H1 (cell line): ENCODE measurements at regions not wholly inside any gene's neighbourhood (a gene's known extent, or its start where the extent isn't known, plus 50 kb on each side); places are given as distances from the start of the nearest gene placed in this dataset.

ENCODE experiments used
- CTCF ChIA-PET: fragments of 300-600 bp; sonication (Branson Sonifier 250); formaldehyde crosslinking; loops from one replicate; lab custom pipeline; 2021; ENCODE audit not compliant: partially characterized antibody; lab: Charles Lee
- POLR2A ChIA-PET: fragments of 300-600 bp; sonication (Branson Sonifier 250); formaldehyde crosslinking; loops from one replicate; lab custom pipeline; 2021; ENCODE audit warnings: inconsistent platforms; ENCODE audit not compliant: partially characterized antibody; lab: Charles Lee
- DNase-seq, 2 experiments: peaks; one replicate each; pipeline versions ENCODE4 v3.0.0 to v3.0.0-alpha.2; 2010 to 2022; ENCODE audit warnings: low spot score in 2 of 2, low read depth in 1 of 2, mixed read lengths in 1 of 2
- FAIRE-seq: peaks from 2 replicates; lab custom pipeline; 2011; peaks lifted over from hg19 to GRCh38; lab: Jason Lieb, UNC
- H2AFZ ChIP-seq: 2 replicates; pipeline ENCODE4 v1.8.1; 2012; ENCODE audit warnings: low read length, inconsistent platforms
- H2AK5ac ChIP-seq: 2 replicates; pipeline ENCODE4 v1.6.1; 2013; ENCODE audit warnings: low read depth, low read length
- H2BK120ac ChIP-seq: replicated peaks from 2 replicates; pipeline ENCODE3; 2013; ENCODE audit warnings: low read depth, low read length, inconsistent platforms
- H2BK12ac ChIP-seq: 2 replicates; pipeline ENCODE4 v1.6.1; 2013; ENCODE audit warnings: low read depth, low read length
- H2BK15ac ChIP-seq: 2 replicates; pipeline ENCODE4 v1.6.1; 2013; ENCODE audit warnings: low read length
- H2BK20ac ChIP-seq: 2 replicates; pipeline ENCODE4 v1.6.1; 2013; ENCODE audit warnings: low read length
- H2BK5ac ChIP-seq: 2 replicates; pipeline ENCODE4 v1.6.1; 2013; ENCODE audit warnings: low read depth, low read length
- H3K14ac ChIP-seq: 2 replicates; pipeline ENCODE4 v1.6.1; 2013; ENCODE audit warnings: inconsistent platforms; ENCODE audit not compliant: insufficient read length
- H3K18ac ChIP-seq: 2 replicates; pipeline ENCODE4 v1.6.1; 2013; ENCODE audit warnings: low read length; ENCODE audit errors: extremely low read depth
- H3K23ac ChIP-seq: 2 replicates; pipeline ENCODE4 v1.6.1; 2013; ENCODE audit warnings: inconsistent platforms; ENCODE audit not compliant: insufficient read length
- H3K23me2 ChIP-seq: 2 replicates; pipeline ENCODE4 v1.6.1; 2013; ENCODE audit warnings: low read depth, low read length
- H3K27ac ChIP-seq: 2 replicates; pipeline ENCODE4 v1.6.1; 2011; ENCODE audit warnings: low read depth, low read length, inconsistent platforms
- H3K27me3 ChIP-seq, 4 experiments: replicated peaks in 1 of 4; 1 replicate in 1 of 4; 2 replicates in 3 of 4; pipeline versions ENCODE4 v1.6.1 to v1.8.1; 2011 to 2013; ENCODE audit warnings: low read length in 3 of 4, mild to moderate bottlenecking in 3 of 4, inconsistent platforms in 2 of 4, mixed read lengths in 2 of 4, moderate library complexity in 1 of 4; ENCODE audit not compliant: control insufficient read depth in 3 of 4, insufficient read depth in 3 of 4; ENCODE audit errors: extremely low read depth in 1 of 4
- H3K36me3 ChIP-seq, 4 experiments: 2 replicates each; pipeline versions ENCODE4 v1.6.1 to v1.8.1; 2011 to 2013; ENCODE audit warnings: mild to moderate bottlenecking in 4 of 4, low read length in 3 of 4, moderate library complexity in 2 of 4, control low read depth in 1 of 4, inconsistent platforms in 1 of 4; ENCODE audit not compliant: insufficient read depth in 4 of 4, control insufficient read depth in 2 of 4
- H3K4ac ChIP-seq: replicated peaks from 2 replicates; pipeline ENCODE3; 2013; ENCODE audit warnings: low read length, low read depth, mixed read lengths, inconsistent platforms; ENCODE audit not compliant: insufficient read length
- H3K4me1 ChIP-seq, 4 experiments: replicated peaks in 1 of 4; 1 replicate in 1 of 4; 2 replicates in 3 of 4; pipeline versions ENCODE4 v1.6.1 to v1.8.1; 2011 to 2013; ENCODE audit warnings: low read length in 3 of 4, inconsistent platforms in 2 of 4, mixed read lengths in 1 of 4; ENCODE audit not compliant: insufficient read depth in 4 of 4, control insufficient read depth in 3 of 4
- H3K4me2 ChIP-seq, 2 experiments: 2 replicates each; pipeline versions ENCODE4 v1.6.1 to v1.8.1; 2011 to 2013; ENCODE audit warnings: low read depth in 2 of 2, low read length in 2 of 2, control low read depth in 1 of 2, inconsistent platforms in 1 of 2, mild to moderate bottlenecking in 1 of 2; ENCODE audit not compliant: insufficient read depth in 1 of 2
- H3K4me3 ChIP-seq, 4 experiments: fragments of 200-600, 300-600 bp in 1 of 4; sonication (generic), shearing (Covaris generic), sonication (Bioruptor Twin) in 1 of 4; 2 replicates each; pipeline versions ENCODE4 v1.5.1 to v1.8.1; 2011 to 2016; ENCODE audit warnings: low read length in 4 of 4, low read depth in 3 of 4, control low read depth in 2 of 4, inconsistent platforms in 2 of 4, mild to moderate bottlenecking in 2 of 4, mixed read lengths in 1 of 4, moderate library complexity in 1 of 4; ENCODE audit not compliant: insufficient read depth in 2 of 4; ENCODE audit errors: extremely low read depth in 1 of 4
- H3K56ac ChIP-seq: replicated peaks from 2 replicates; pipeline ENCODE3; 2013; ENCODE audit warnings: low read depth, mild to moderate bottlenecking, mixed read lengths, low read length, inconsistent platforms; ENCODE audit not compliant: insufficient read length
- H3K79me1 ChIP-seq: 2 replicates; pipeline ENCODE4 v1.6.1; 2013; ENCODE audit warnings: low read depth, low read length, control low read depth
- H3K79me2 ChIP-seq, 2 experiments: 2 replicates each; pipeline versions ENCODE4 v1.6.1 to v1.8.1; 2012 to 2013; ENCODE audit warnings: low read length in 2 of 2, mild to moderate bottlenecking in 2 of 2, inconsistent platforms in 1 of 2; ENCODE audit not compliant: insufficient read depth in 2 of 2, control insufficient read depth in 1 of 2
- H3K9ac ChIP-seq, 4 experiments: replicated peaks in 1 of 4; 1 replicate in 1 of 4; 2 replicates in 3 of 4; pipeline versions ENCODE4 v1.6.1 to v1.8.1; 2011 to 2013; ENCODE audit warnings: low read depth in 3 of 4, low read length in 3 of 4, control low read depth in 2 of 4, mild to moderate bottlenecking in 2 of 4, moderate library complexity in 2 of 4, inconsistent platforms in 1 of 4; ENCODE audit errors: extremely low read depth in 1 of 4
- H3K9me3 ChIP-seq, 2 experiments: 2 replicates each; pipeline versions ENCODE4 v1.6.1 to v1.8.1; 2012 to 2013; ENCODE audit warnings: mild to moderate bottlenecking in 2 of 2, moderate library complexity in 2 of 2, control low read depth in 1 of 2, inconsistent platforms in 1 of 2, low read depth in 1 of 2, low read length in 1 of 2, mixed read lengths in 1 of 2; ENCODE audit not compliant: insufficient read depth in 2 of 2
- H4K20me1 ChIP-seq, 2 experiments: replicated peaks in 1 of 2; 2 replicates each; pipeline versions ENCODE3 to v1.8.1; 2011 to 2013; ENCODE audit warnings: inconsistent platforms in 2 of 2, low read length in 2 of 2, mild to moderate bottlenecking in 1 of 2; ENCODE audit not compliant: insufficient read depth in 2 of 2, control insufficient read depth in 1 of 2
- H4K5ac ChIP-seq: 2 replicates; pipeline ENCODE4 v1.6.1; 2013; ENCODE audit warnings: low read length, low read depth, mixed read lengths, inconsistent platforms; ENCODE audit not compliant: insufficient read length
- H4K8ac ChIP-seq: 2 replicates; pipeline ENCODE4 v1.8.0; 2013; ENCODE audit warnings: mild to moderate bottlenecking, moderate library complexity, low read length, inconsistent platforms; ENCODE audit not compliant: insufficient read depth; ENCODE audit errors: extremely low read depth
- H4K91ac ChIP-seq: replicated peaks from 2 replicates; pipeline ENCODE3; 2013; ENCODE audit warnings: low read length, mixed read lengths, inconsistent platforms; ENCODE audit not compliant: insufficient read length
- GABPA ChIP-seq: IDR thresholded peaks from 2 replicates; pipeline ENCODE4 v1.6.1; 2011; ENCODE audit warnings: mild to moderate bottlenecking, low read length, moderate library complexity, borderline replicate concordance; ENCODE audit not compliant: insufficient read depth
- KDM5A ChIP-seq: fragments of 200-600 bp; IDR thresholded peaks from 2 replicates; pipeline ENCODE4 v1.7.1; 2012; ENCODE audit warnings: mild to moderate bottlenecking, low read length, inconsistent platforms, mixed read lengths
- WGBS, 2 experiments: shearing (Covaris generic) in 1 of 2; methylation state at CpG; one replicate each; pipeline versions ENCODE4 v1.1.6 to v1.1.7; 2013 to 2015; ENCODE audit warnings: low lambda C conversion rate in 2 of 2, mixed read lengths in 2 of 2, inconsistent platforms in 1 of 2, low coverage in 1 of 2, missing lambda C conversion rate in 1 of 2; ENCODE audit not compliant: insufficient replicate concordance in 2 of 2, insufficient coverage in 1 of 2, insufficient read length in 1 of 2; ENCODE audit errors: extremely low coverage in 1 of 2, missing lambda C conversion rate in 1 of 2; 5-methylcytosine and 5-hydroxymethylcytosine counted together

DNA sequence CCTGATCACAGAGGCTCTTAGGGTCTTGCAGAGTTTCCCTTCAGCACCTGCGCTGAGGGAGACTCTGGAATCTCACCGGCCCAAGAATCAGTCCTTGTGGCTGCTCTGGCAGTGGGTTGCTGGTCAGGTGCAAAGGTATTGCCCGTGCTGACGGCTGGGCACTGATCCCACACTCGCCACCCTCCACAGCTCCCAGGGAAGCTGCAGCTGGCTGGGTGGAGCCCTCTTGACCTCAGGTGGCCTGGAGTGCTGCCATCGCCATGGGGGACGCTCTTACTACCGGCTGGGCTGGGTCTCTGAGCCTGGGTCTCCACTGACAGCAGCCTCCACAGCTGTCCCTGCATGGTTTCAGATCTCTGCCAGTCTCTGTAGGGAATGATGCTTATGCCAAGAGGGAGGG, 52.6 kb upstream of the EPHB3 start:
- Histone ChIP-seq H3K23ac (no peak overlapping the region), H3K18ac (no peak overlapping the region), H3K4me1 (peaks cover 0 to 5% (median 1%) of the 10 kb centered on the region in 4 experiments; a peak in 1 of 7 replicates), H3K79me2 (no peaks in the 10 kb centered on the region), H3K79me1 (no peaks in the 10 kb centered on the region), H2BK12ac (no peak overlapping the region), H3K14ac (no peak overlapping the region), H3K4ac (no peak overlapping the region), H3K56ac (no peak overlapping the region), H3K27me3 (peaks cover 10 to 25% (median 15%) of the 10 kb centered on the region in 4 experiments), H2AFZ (no peak overlapping the region), H3K9me3 (no peaks in the 10 kb centered on the region), H4K8ac (no peak overlapping the region), H3K27ac (no peak overlapping the region), H3K36me3 (no peaks in the 10 kb centered on the region), H4K91ac (no peak overlapping the region), H2AK5ac (no peak overlapping the region), H3K9ac (no peak overlapping the region), H4K5ac (no peak overlapping the region), H2BK20ac (no peak overlapping the region), H2BK120ac (no peak overlapping the region), H3K23me2 (peaks cover 1% of the 10 kb centered on the region; the same call in 1 of the 2 replicates), H3K4me2 (no peak overlapping the region), H2BK5ac (no peak overlapping the region), H4K20me1 (no peaks in the 10 kb centered on the region), H3K4me3 (no peak overlapping the region), H2BK15ac (no peak overlapping the region)
- ChIA-PET CTCF (interaction anchor here (1.5 to 7.4 kb wide), 4 partner anchors 9 to 137 kb away, joined by 4 to 135 read pairs (median 10); no protein-coding TSS in a partner anchor), POLR2A (no interaction called here)
- no peak for TF ChIP-seq GABPA
- no peak for TF ChIP-seq KDM5A
- DNase-seq (no peak), FAIRE-seq (no peak)
- 84% methylated on average over 8 of the region's 8 CpGs; no CpG with 5 or more reads in 1 of the 2 experiments for WGBS, 2 experiments
